HUES6 (cell line): ENCODE measurements at regions not wholly inside any gene's neighbourhood (a gene's known extent, or its start where the extent isn't known, plus 50 kb on each side); places are given as distances from the start of the nearest gene placed in this dataset.
"Not testable (repeated sequence)": the region's sequence is repeated elsewhere in the genome, so short reads cannot be mapped to it uniquely, and the experiment has no call there.

ENCODE experiments used
- H3K27ac ChIP-seq: 2 replicates; pipeline ENCODE4 v1.7.0; 2013; ENCODE audit warnings: low read depth, mild to moderate bottlenecking, low read length, inconsistent platforms
- H3K27me3 ChIP-seq: 2 replicates; pipeline ENCODE4 v1.6.1; 2013; ENCODE audit warnings: low read length; ENCODE audit not compliant: control insufficient read depth, insufficient read depth
- H3K36me3 ChIP-seq: 2 replicates; pipeline ENCODE4 v1.6.1; 2013; ENCODE audit warnings: low read length; ENCODE audit not compliant: control insufficient read depth, insufficient read depth
- H3K4me1 ChIP-seq: 2 replicates; pipeline ENCODE4 v1.6.1; 2013; ENCODE audit warnings: low read length; ENCODE audit not compliant: control insufficient read depth, insufficient read depth
- H3K4me3 ChIP-seq: 2 replicates; pipeline ENCODE4 v1.5.1; 2013; ENCODE audit warnings: low read depth, low read length
- H3K9ac ChIP-seq: one replicate; pipeline ENCODE4 v1.6.1; 2013; ENCODE audit warnings: mild to moderate bottlenecking, low read length
- H3K9me3 ChIP-seq: 2 replicates; pipeline ENCODE4 v1.6.1; 2013; ENCODE audit warnings: low read depth, low read length; ENCODE audit not compliant: control insufficient read depth, insufficient read depth

- H3K4me1 ChIP-seq, H3K27me3 ChIP-seq, H3K9me3 ChIP-seq: not testable (repeated sequence)
Observed at GRCh38 chr2:57066301-57066700, 882.5 kb downstream of the CCDC85A start.

GRCh38 chr2:57075226-57075625 is 891.4 kb downstream of the CCDC85A start:
- no peak overlapping the region for H3K9ac ChIP-seq

More at GRCh38 chr2:57066301-57066700, 882.5 kb downstream of the CCDC85A start:
- H3K36me3 ChIP-seq, H3K27ac ChIP-seq, H3K4me3 ChIP-seq, H3K9ac ChIP-seq: not testable (repeated sequence)

GRCh38 chr2:57080035-57080434 is 896.2 kb downstream of the CCDC85A start:
- no peak overlapping the region for H3K4me3 ChIP-seq
- H3K27ac ChIP-seq = no peak overlapping the region
- H3K9ac ChIP-seq = no peak overlapping the region
- no peaks in the 10 kb centered on the region for H3K27me3 ChIP-seq
- no peaks in the 10 kb centered on the region for H3K9me3 ChIP-seq
- no peaks in the 10 kb centered on the region for H3K36me3 ChIP-seq
- H3K4me1 ChIP-seq = no peaks in the 10 kb centered on the region

More at GRCh38 chr2:57075226-57075625, 891.4 kb downstream of the CCDC85A start:
- Histone ChIP-seq H3K27me3 (no peaks in the 10 kb centered on the region), H3K4me1 (no peaks in the 10 kb centered on the region), H3K9me3 (no peaks in the 10 kb centered on the region), H3K36me3 (no peaks in the 10 kb centered on the region), H3K4me3 (no peak overlapping the region), H3K27ac (no peak overlapping the region)

GRCh38 chr2:57084697-57085281 is 901.0 kb downstream of the CCDC85A start:
- no peak overlapping the region for H3K9ac ChIP-seq
- H3K4me3 ChIP-seq = no peak overlapping the region
- no peaks in the 10 kb centered on the region for H3K4me1 ChIP-seq
- H3K27me3 ChIP-seq = no peaks in the 10 kb centered on the region
- no peaks in the 10 kb centered on the region for H3K36me3 ChIP-seq
- H3K9me3 ChIP-seq = no peaks in the 10 kb centered on the region
- H3K27ac ChIP-seq = no peak overlapping the region

GRCh38 chr2:57093020-57093419 is 909.2 kb downstream of the CCDC85A start:
- Histone ChIP-seq H3K27ac (no peak overlapping the region), H3K36me3 (no peaks in the 10 kb centered on the region), H3K4me3 (no peak overlapping the region), H3K27me3 (no peaks in the 10 kb centered on the region), H3K4me1 (no peaks in the 10 kb centered on the region), H3K9me3 (no peaks in the 10 kb centered on the region), H3K9ac (no peak overlapping the region)

- H3K4me3 ChIP-seq = no peak overlapping the region
- H3K9ac ChIP-seq = no peak overlapping the region
- H3K9me3 ChIP-seq = no peaks in the 10 kb centered on the region
- no peak overlapping the region for H3K27ac ChIP-seq
- no peaks in the 10 kb centered on the region for H3K4me1 ChIP-seq
- no peaks in the 10 kb centered on the region for H3K36me3 ChIP-seq
- H3K27me3 ChIP-seq = no peaks in the 10 kb centered on the region
Observed at GRCh38 chr2:57097855-57098254, 914.1 kb downstream of the CCDC85A start.

- H3K9ac ChIP-seq = no peak overlapping the region
- no peak overlapping the region for H3K4me3 ChIP-seq
- H3K27me3 ChIP-seq = no peaks in the 10 kb centered on the region
- H3K9me3 ChIP-seq = no peaks in the 10 kb centered on the region
- H3K36me3 ChIP-seq = no peaks in the 10 kb centered on the region
- no peaks in the 10 kb centered on the region for H3K4me1 ChIP-seq
- H3K27ac ChIP-seq = no peak overlapping the region
Observed at GRCh38 chr2:57100436-57100835, 916.6 kb downstream of the CCDC85A start.

- Histone ChIP-seq H3K4me3 (no peak overlapping the region), H3K36me3 (no peaks in the 10 kb centered on the region), H3K27me3 (no peaks in the 10 kb centered on the region), H3K4me1 (no peaks in the 10 kb centered on the region), H3K9me3 (0 out of 2 replicates have a peak, but pooled peaks cover 5% of the 10 kb centered on the region), H3K27ac (no peak overlapping the region), H3K9ac (no peak overlapping the region)
Observed at GRCh38 chr2:57105694-57106093, 921.9 kb downstream of the CCDC85A start.

GRCh38 chr2:57107353-57107752 is 923.6 kb downstream of the CCDC85A start:
- H3K9me3 ChIP-seq = 0 out of 2 replicates have a peak, but pooled peaks cover 5% of the 10 kb centered on the region
- H3K27me3 ChIP-seq = no peaks in the 10 kb centered on the region
- no peak overlapping the region for H3K9ac ChIP-seq
- no peak overlapping the region for H3K4me3 ChIP-seq
- no peaks in the 10 kb centered on the region for H3K36me3 ChIP-seq
- H3K27ac ChIP-seq = no peak overlapping the region
- no peaks in the 10 kb centered on the region for H3K4me1 ChIP-seq

GRCh38 chr2:57111531-57111930 is 927.7 kb downstream of the CCDC85A start:
- H3K4me3 ChIP-seq = no peak overlapping the region
- H3K36me3 ChIP-seq = no peaks in the 10 kb centered on the region
- H3K9ac ChIP-seq = no peak overlapping the region
- H3K27ac ChIP-seq = no peak overlapping the region
- H3K4me1 ChIP-seq = no peaks in the 10 kb centered on the region
- H3K9me3 ChIP-seq = 0 out of 2 replicates have a peak, but pooled peaks cover 5% of the 10 kb centered on the region
- H3K27me3 ChIP-seq = no peaks in the 10 kb centered on the region

GRCh38 chr2:57119141-57119540 is 927.5 kb upstream of the VRK2 start:
- H3K4me1 ChIP-seq = no peaks in the 10 kb centered on the region
- H3K4me3 ChIP-seq = no peak overlapping the region
- H3K27me3 ChIP-seq = no peaks in the 10 kb centered on the region
- no peaks in the 10 kb centered on the region for H3K36me3 ChIP-seq
- no peak overlapping the region for H3K9ac ChIP-seq
- no peaks in the 10 kb centered on the region for H3K9me3 ChIP-seq
- H3K27ac ChIP-seq = no peak overlapping the region
